ENCODE measurements at regions not wholly inside any gene's neighbourhood (a gene's known extent, or its start where the extent isn't known, plus 50 kb on each side); places are given as distances from the start of the nearest gene placed in this dataset.

GRCh38 chr15:70297465-70298058, 199.8 kb upstream of the TLE3 start:
- Histone ChIP-seq H3K4me1 (no peaks in the 10 kb centered on the region), H3K27ac (no peak overlapping the region), H3K4me3 (no peak overlapping the region), H3K9me3 (replicated peaks) (no peaks in the 10 kb centered on the region), H3K36me3 (no peaks in the 10 kb centered on the region), H3K27me3 (peaks cover 12% of the 10 kb centered on the region)
- no peak for DNase-seq

- Histone ChIP-seq H3K36me3 (no peaks in the 10 kb centered on the region), H3K4me3 (no peak overlapping the region), H3K4me1 (no peaks in the 10 kb centered on the region), H3K27me3 (peaks cover 12% of the 10 kb centered on the region), H3K27ac (no peak overlapping the region), H3K9me3 (replicated peaks) (no peaks in the 10 kb centered on the region)
- DNase-seq, result no peak
These were observed 197.1 kb upstream of the TLE3 start for GRCh38 chr15:70294731-70295305.

- Histone ChIP-seq H3K4me3 (no peak overlapping the region), H3K4me1 (no peaks in the 10 kb centered on the region), H3K27ac (no peak overlapping the region), H3K36me3 (no peaks in the 10 kb centered on the region), H3K9me3 (replicated peaks) (no peaks in the 10 kb centered on the region), H3K27me3 (peaks cover 14% of the 10 kb centered on the region)
- DNase-seq, result no peak
These were observed 196.1 kb upstream of the TLE3 start for GRCh38 chr15:70293591-70294470.

- no peaks in the 10 kb centered on the region for H3K36me3 ChIP-seq
- H3K27me3 ChIP-seq, result peaks cover 11% of the 10 kb centered on the region
- no peaks in the 10 kb centered on the region for H3K9me3 ChIP-seq (replicated peaks)
- DNase-seq, result no peak
- no peaks in the 10 kb centered on the region for H3K4me1 ChIP-seq
- no peak overlapping the region for H3K4me3 ChIP-seq
- H3K27ac ChIP-seq, result no peak overlapping the region
These were observed 195.4 kb upstream of the TLE3 start for GRCh38 chr15:70293138-70293537.

DNA sequence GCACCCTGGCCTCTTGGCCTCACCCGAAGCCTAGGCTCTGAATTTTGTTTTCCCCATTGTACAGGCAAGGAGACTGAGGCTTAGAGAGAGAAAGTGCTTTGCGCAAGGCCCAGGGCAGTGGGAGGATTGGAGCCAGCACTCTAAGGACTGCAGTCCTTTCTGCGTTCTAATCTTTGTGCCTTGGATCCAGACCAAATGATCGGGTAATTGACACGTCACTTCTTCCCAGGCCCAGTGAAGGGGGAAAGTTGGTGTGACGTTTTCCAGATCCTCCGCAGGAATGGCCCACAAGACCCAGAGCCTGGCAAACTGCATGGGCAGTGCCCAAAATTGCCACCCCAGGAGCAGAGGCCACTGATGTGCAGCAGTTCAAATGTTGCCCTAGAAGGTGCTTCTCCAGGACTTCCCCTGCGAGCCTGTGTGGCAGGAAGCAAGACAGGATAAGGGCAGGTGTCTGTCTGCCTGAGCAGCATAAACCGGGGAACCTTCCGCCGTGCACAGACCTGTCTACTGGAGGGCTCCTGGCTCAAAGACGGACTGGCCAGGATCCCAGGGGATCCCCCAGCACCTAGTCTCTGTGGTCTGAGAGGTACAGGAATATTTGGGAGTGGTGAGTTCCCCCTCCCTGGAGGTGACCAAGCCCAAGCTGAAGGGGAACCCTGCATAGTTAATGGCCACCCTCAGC, 194.5 kb upstream of the TLE3 start:
- Histone ChIP-seq H3K4me1 (no peaks in the 10 kb centered on the region), H3K9me3 (replicated peaks) (no peaks in the 10 kb centered on the region), H3K27me3 (peaks cover 11% of the 10 kb centered on the region), H3K36me3 (no peaks in the 10 kb centered on the region), H3K4me3 (no peak overlapping the region), H3K27ac (no peak overlapping the region)
- no peak for DNase-seq

DNA sequence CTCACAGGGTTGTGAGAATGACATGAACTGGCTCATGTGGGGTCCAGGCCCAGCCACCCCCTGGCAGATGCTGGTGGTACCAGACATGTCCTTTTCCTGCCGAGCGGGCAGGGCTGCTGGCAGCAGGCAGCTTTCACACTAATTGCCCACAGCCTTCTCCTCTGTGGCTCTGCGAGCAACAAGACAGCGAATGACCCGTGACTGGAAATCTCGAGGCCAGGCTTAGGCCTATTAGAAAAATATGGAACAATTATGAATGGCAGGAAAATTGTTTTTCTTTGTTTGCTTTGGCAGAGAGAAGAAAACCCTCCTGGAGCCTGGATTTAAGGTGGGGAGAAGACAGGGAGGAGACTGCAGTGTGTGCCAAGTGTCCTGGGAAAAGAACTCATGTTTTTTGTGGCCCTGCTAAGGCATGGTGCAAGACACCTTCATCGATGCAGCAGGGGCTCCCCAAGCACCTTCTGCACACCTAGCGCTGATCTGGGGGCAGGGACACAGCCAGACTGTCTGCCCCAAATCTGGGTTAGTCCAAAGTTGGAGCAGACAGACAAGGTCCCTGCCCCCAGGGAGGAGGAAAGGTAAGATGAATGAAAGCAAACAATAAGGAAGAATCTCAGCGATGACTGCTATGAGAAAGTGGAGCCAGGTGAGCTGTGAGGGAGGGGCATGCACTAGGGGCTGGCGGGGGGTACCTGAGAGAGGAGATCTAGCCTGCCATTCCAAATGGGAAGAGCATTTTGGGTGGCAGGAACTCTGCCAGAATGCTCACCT, 193.8 kb upstream of the TLE3 start:
- no peak overlapping the region for H3K4me3 ChIP-seq
- no peak for DNase-seq
- H3K9me3 ChIP-seq (replicated peaks), result no peaks in the 10 kb centered on the region
- H3K36me3 ChIP-seq, result no peaks in the 10 kb centered on the region
- no peak overlapping the region for H3K27ac ChIP-seq
- H3K4me1 ChIP-seq, result no peaks in the 10 kb centered on the region
- H3K27me3 ChIP-seq, result peaks cover 9% of the 10 kb centered on the region

DNA sequence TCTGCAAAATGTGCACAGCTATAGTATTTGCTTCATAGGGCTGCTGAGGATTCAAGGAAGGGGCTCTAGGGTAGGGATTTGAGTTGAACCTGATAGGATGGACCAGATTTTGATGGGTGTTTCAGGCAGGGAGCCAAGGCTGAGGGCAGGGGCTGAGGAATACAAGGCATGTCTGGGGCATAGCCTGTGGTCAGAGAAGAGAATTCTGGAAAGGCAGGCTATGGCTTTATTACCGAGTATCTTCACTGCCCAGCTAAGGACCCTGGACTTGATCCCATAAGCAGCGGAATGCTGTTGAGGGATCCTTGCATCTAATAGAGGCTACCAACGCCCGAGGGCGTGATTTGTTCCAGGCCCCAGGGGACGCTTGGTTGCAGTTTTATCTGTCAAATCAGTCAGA, 193.0 kb upstream of the TLE3 start:
- H3K9me3 ChIP-seq (replicated peaks), result no peaks in the 10 kb centered on the region
- no peaks in the 10 kb centered on the region for H3K4me1 ChIP-seq

DNA sequence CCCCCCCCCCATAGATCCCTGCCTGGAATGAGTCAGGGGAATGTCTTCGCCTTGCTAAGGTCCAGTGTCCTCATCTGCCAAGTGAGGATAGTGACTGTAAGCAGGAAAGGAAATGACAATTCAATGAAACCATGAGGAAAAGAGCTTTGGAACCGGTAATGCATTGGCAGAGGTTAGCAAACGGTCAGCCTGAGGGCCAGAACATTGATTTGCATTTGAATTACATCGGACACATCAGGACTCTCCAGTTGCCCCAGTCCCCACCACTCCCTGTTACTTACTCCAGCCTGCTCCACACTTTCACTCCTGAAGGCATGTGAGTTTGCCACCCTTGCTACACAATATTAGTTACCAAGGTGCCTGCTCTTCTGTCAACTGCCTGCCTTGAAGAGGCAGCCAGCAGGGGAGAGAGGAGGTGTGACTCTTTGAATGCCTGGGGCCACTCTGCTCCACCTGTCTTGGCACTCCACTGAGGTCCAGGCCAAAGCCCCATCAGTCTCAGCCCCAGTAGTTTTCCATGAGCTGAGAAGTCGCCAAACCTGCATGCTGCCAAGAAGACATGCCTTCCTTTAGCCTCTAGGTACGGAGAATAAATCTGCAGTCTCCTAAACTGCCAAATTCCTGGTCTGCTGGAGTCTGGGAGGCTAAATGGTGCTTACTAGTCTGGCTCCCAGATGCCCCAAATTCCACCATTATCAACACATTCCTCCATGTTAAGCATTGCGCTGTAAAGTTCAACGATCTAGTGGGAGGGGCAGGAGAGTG, 191.7 kb upstream of the TLE3 start:
- H3K9me3 ChIP-seq (replicated peaks), result no peaks in the 10 kb centered on the region
- 0 out of 2 replicates have a peak, but pooled peaks cover 3% of the 10 kb centered on the region for H3K27me3 ChIP-seq
- H3K4me3 ChIP-seq, result no peak overlapping the region
- H3K27ac ChIP-seq, result no peak overlapping the region
- no peak for DNase-seq
- no peaks in the 10 kb centered on the region for H3K4me1 ChIP-seq
- no peaks in the 10 kb centered on the region for H3K36me3 ChIP-seq

More for the DNA sequence above, 193.0 kb upstream of the TLE3 start:
- no peaks in the 10 kb centered on the region for H3K36me3 ChIP-seq
- 0 out of 2 replicates have a peak, but pooled peaks cover 3% of the 10 kb centered on the region for H3K27me3 ChIP-seq
- H3K27ac ChIP-seq, result no peak overlapping the region
- no peak for DNase-seq
- H3K4me3 ChIP-seq, result no peak overlapping the region

DNA sequence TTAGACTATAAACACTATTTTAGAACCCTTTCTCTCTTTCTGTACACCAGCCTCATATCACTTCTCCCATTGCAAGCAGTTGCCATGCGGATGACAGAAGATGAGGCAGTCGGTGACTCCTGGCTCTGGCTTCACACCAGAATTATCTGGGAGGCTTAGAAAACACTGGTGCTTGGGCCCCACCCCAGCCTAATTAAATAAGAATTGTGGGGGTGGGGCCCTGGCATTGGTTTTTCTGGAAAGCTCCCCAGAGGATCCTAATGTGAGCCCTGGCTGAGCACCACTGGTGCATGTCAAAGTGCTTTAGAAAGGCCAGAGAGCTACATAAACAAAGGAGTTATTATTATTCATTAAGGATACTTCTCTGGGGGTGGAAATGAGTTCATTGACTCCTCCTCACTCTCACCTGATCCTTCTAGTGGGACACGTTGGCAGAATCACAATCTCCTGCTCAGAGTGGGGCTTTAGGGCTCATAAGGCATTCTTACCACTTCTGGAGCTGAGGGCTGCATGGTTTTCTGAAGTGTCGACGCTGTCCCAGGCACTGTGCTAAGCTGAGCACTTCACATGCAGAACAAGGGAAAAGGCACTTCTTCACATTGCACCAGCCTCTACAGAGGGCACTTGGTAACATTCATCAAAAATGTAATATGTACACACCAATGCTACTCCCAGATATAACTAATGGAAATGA, 188.5 kb upstream of the TLE3 start:
- H3K27me3 ChIP-seq, result 0 out of 2 replicates have a peak, but pooled peaks cover 3% of the 10 kb centered on the region
- no peaks in the 10 kb centered on the region for H3K9me3 ChIP-seq (replicated peaks)
- H3K4me1 ChIP-seq, result no peaks in the 10 kb centered on the region
- H3K4me3 ChIP-seq, result no peak overlapping the region
- H3K27ac ChIP-seq, result no peak overlapping the region
- no peaks in the 10 kb centered on the region for H3K36me3 ChIP-seq
- no peak for DNase-seq

- Histone ChIP-seq H3K36me3 (no peaks in the 10 kb centered on the region), H3K27me3 (0 out of 2 replicates have a peak, but pooled peaks cover under 1% of the 10 kb centered on the region), H3K4me1 (no peaks in the 10 kb centered on the region), H3K27ac (no peak overlapping the region), H3K4me3 (no peak overlapping the region), H3K9me3 (replicated peaks) (no peaks in the 10 kb centered on the region)
- DNase-seq, result no peak
These were observed 186.9 kb upstream of the TLE3 start for GRCh38 chr15:70284438-70285214.

DNA sequence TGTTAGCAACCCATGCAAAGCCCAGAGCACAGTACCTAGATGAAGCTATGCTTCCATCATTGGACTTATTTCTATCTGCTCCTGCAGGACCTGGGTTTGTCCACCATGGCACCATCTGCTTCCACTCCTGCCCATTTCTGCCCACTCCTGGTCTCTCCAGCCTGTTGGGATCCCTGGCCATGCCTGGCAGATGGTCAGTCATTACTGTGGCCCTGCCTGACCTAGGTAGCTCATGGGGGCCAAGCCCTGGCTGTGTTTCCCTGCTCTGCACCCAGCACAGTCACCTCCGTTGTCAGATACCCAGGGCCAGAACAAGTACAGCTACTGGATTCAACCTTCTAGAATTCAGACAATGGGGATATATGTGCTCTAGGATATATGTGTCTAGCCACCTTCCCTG, 185.8 kb upstream of the TLE3 start:
- Histone ChIP-seq H3K27ac (no peak overlapping the region), H3K36me3 (no peaks in the 10 kb centered on the region), H3K4me1 (no peaks in the 10 kb centered on the region), H3K9me3 (replicated peaks) (no peaks in the 10 kb centered on the region), H3K4me3 (no peak overlapping the region), H3K27me3 (no peaks in the 10 kb centered on the region)
- DNase-seq, result no peak

GRCh38 chr15:70281811-70282307, 184.1 kb upstream of the TLE3 start:
- Histone ChIP-seq H3K36me3 (no peaks in the 10 kb centered on the region), H3K9me3 (replicated peaks) (no peaks in the 10 kb centered on the region), H3K27ac (no peak overlapping the region), H3K4me3 (no peak overlapping the region), H3K4me1 (no peaks in the 10 kb centered on the region), H3K27me3 (no peaks in the 10 kb centered on the region)
- DNase-seq, result no peak
